ENCODE measurements at regions not wholly inside any gene's neighbourhood (a gene's known extent, or its start where the extent isn't known, plus 50 kb on each side); places are given as distances from the start of the nearest gene placed in this dataset.

DNA sequence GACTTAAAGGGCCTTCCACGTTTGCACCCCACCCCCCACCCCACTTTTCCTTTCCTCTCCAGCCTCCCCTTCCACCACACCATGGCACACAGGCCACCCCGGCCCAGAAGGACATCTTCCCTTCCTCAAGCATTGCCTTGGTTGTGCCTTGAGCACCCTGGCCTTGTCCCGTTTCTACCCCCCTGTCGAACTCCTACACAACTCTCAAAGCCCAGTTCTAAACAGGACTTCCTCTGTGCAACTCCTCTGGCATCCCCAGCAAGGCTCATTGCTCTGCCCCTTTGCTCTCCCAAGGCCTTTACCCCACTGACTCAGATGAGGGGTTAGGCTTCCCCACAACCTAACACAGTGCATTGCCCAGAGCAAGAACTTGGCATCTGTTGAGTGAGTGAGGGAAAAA lies 136.1 kb downstream of the HERPUD2 start:
- 90 to 91% methylated on average over 4 of the region's 4 CpGs for WGBS, 2 donors
- no peak overlapping the region for H3K4me3 ChIP-seq (ENCODE audit: low read depth, poor library complexity, severe bottlenecking)
- no peak for DNase-seq (ENCODE audit: low spot score in 2 of 2)
- intact Hi-C loops (cut with DNase I; ENCODE audit: low total_unique reads) = no loop called here
- TF ChIP-seq, protein P1, sequence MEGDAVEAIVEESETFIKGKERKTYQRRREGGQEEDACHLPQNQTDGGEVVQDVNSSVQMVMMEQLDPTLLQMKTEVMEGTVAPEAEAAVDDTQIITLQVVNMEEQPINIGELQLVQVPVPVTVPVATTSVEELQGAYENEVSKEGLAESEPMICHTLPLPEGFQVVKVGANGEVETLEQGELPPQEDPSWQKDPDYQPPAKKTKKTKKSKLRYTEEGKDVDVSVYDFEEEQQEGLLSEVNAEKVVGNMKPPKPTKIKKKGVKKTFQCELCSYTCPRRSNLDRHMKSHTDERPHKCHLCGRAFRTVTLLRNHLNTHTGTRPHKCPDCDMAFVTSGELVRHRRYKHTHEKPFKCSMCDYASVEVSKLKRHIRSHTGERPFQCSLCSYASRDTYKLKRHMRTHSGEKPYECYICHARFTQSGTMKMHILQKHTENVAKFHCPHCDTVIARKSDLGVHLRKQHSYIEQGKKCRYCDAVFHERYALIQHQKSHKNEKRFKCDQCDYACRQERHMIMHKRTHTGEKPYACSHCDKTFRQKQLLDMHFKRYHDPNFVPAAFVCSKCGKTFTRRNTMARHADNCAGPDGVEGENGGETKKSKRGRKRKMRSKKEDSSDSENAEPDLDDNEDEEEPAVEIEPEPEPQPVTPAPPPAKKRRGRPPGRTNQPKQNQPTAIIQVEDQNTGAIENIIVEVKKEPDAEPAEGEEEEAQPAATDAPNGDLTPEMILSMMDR (IDR thresholded peaks at IDR 0.05) = no peak
- no peak for TF ChIP-seq POLR2A (IDR thresholded peaks at IDR 0.05)

DNA sequence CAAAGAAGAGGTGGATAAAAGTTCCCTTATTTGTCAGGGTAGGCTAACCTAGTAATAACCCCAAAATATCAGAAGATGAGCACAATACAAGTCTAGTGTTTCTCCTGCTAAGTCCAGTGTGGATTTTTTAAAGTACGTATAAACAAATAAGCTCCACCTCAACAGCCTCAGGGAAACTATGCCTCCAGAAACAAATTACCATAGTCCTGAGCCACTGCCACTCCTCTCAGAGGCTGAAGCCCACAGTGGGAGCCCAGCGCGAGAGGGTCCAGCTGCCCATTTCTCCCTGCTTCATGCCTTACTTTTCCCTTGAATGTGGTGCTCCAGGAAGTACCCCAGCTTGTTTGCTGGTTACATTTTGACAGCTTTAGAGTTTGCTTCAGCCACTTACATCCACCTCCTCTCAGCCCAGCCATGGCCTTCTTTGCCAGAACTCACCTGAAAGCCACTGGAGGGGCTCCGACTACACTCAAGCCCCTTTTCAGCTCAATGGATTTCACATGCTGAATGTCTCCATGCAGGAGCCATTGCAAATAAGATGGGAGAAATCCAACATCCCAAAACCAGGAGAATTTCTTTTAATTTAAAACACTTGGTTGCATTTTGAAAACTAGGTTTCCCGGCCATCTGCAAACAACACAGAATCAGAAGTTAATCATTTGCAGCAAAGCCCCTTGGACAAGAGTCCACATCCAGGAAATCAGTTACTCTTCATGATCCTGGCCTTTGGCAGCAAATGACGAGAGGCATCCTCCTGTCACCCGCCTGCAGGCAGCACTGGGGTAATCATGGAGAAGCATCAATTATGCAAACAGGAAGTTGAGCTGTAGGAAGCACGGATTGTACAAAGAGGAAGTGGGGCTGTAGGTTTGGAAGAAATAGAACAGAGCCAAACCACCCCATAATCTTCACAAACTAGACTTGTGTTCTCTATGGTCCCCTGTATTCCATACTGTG lies 138.1 kb downstream of the HERPUD2 start:
- TF ChIP-seq POLR2A (IDR thresholded peaks at IDR 0.05) = no peak
- TF ChIP-seq, protein P1 (IDR thresholded peaks at IDR 0.05) = no peak
- DNase-seq (ENCODE audit: low spot score in 2 of 2) = no peak
- 45 to 64% methylated on average over 8 of the region's 8 CpGs for WGBS, 2 donors
- no peak overlapping the region for H3K4me3 ChIP-seq (ENCODE audit: low read depth, poor library complexity, severe bottlenecking)
- intact Hi-C loops (cut with DNase I; ENCODE audit: low total_unique reads) = no loop called here

DNA sequence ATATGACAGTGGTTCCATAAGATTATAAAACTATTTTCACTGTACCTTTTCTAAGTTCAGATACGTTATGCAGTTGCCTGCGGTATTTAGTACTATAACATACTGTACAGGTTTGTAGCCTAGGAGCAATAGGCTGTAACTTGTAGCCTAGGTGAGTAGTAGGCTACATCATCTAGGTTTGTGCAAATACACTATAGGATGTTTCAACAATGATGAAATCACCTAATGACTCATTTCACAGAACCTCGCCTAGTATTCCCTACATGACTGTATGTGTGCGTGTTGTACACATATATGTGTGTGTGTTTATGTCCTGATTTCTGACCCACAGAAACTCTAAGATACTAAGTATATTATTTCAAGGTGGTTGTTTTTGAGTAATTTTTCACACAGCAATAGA lies 139.0 kb downstream of the HERPUD2 start:
- TF ChIP-seq POLR2A (IDR thresholded peaks at IDR 0.05) = no peak
- TF ChIP-seq, protein P1 (IDR thresholded peaks at IDR 0.05) = no peak
- DNase-seq (ENCODE audit: low spot score in 2 of 2) = no peak
- 31 to 68% methylated on average over 4 of the region's 4 CpGs for WGBS, 2 donors
- intact Hi-C loops (cut with DNase I; ENCODE audit: low total_unique reads) = no loop called here
- H3K4me3 ChIP-seq (ENCODE audit: low read depth, poor library complexity, severe bottlenecking) = no peak overlapping the region

DNA sequence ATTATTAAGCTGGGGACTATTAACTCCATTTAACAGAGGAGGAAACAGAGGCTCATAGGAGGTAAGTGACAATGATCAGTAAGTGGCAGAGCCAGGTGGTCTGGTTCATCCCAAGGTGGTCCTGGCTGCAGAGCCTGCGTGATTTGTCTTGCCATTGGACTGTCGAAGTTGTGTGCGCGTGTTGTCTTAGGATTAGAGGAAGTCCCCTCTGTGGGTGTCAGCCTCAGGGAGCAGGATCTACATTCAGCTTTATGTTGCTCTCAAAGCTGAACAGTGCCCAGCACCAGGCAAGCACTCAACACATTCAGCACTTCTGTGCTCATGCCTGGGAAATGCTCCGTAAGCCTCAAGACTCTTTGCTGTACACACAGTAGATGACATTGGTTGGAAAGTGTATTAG lies 139.5 kb downstream of the HERPUD2 start:
- intact Hi-C loops (cut with DNase I; ENCODE audit: low total_unique reads) = no loop called here
- no peak overlapping the region for H3K4me3 ChIP-seq (ENCODE audit: low read depth, poor library complexity, severe bottlenecking)
- no peak for TF ChIP-seq POLR2A (IDR thresholded peaks at IDR 0.05)
- TF ChIP-seq, protein P1 (IDR thresholded peaks at IDR 0.05) = no peak
- no peak for DNase-seq (ENCODE audit: low spot score in 2 of 2)
- 82 to 93% methylated on average over 5 of the region's 5 CpGs for WGBS, 2 donors

DNA sequence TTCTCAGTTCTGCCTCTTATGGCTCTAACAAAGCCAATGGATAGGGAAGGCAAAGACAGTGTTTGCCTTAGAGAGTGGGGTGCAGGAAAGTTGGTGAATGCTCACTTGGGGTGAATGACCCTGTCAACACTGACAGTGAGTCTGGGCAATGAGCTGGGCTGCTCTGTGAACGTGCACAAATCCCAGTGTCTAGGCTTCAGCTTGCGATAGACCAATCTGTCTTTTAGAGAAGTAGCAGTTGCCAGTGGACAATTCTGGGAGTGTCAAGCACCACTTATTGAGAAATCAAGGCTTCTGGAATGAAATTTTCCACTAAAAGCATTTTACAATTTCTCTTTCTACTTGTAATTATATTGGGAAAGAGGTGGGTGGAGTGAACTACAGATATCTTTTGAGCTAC lies 141.4 kb downstream of the HERPUD2 start:
- no peak for DNase-seq (ENCODE audit: low spot score in 2 of 2)
- WGBS, 2 donors = 41 to 53% methylated on average over 2 of the region's 2 CpGs
- intact Hi-C loops (cut with DNase I; ENCODE audit: low total_unique reads) = no loop called here
- TF ChIP-seq, protein P1 (IDR thresholded peaks at IDR 0.05) = no peak
- TF ChIP-seq POLR2A (IDR thresholded peaks at IDR 0.05) = no peak
- H3K4me3 ChIP-seq (ENCODE audit: low read depth, poor library complexity, severe bottlenecking) = no peak overlapping the region
